MM.1S (cell line): ENCODE measurements at regions not wholly inside any gene's neighbourhood (a gene's known extent, or its start where the extent isn't known, plus 50 kb on each side); places are given as distances from the start of the nearest gene placed in this dataset.

Experiments
- CTCF ChIP-seq: fragments of 300-600 bp; sonication (generic); IDR thresholded peaks from 2 replicates; pipeline ENCODE4 v1.5.1; 2016; ENCODE audit warnings: antibody characterized with exemption, low read length, mixed read lengths
- EZH2 ChIP-seq: fragments of 300-600 bp; sonication (generic); optimal IDR thresholded peaks from 2 replicates; pipeline ENCODE3; 2017; ENCODE audit warnings: low read depth, mild to moderate bottlenecking, antibody characterized with exemption, low read length, mixed read lengths

- TF ChIP-seq CTCF, result no peak
- no peak for TF ChIP-seq EZH2
Observed at GRCh38 chr4:79088946-79089691, 149.9 kb upstream of the PAQR3 start.
